HCT116 (cell line): ENCODE measurements at regions not wholly inside any gene's neighbourhood (a gene's known extent, or its start where the extent isn't known, plus 50 kb on each side); places are given as distances from the start of the nearest gene placed in this dataset.

Experiments
- ATAC-seq: fragments of 200-7000 bp; cut with Tn5 transposase; 2 replicates; pipeline ENCODE4 v1.9.1; 2020; ENCODE audit warnings: mild to moderate bottlenecking, moderate library complexity
- BruUV-seq: library from RNA; stranded (reverse); fragments of 400-500 nt; replicated peaks from 2 replicates; lab custom pipeline; 2021; lab: Mats Ljungman, UMichigan
- CTCF ChIA-PET: fragments of 300-600 bp; sonication (Branson Sonifier 250); formaldehyde crosslinking; loops from one replicate; lab custom pipeline; 2021; ENCODE audit warnings: antibody characterized with exemption; lab: Charles Lee
- POLR2A ChIA-PET: fragments of 300-600, 350-600 bp; sonication (Branson Sonifier 250); formaldehyde crosslinking; loops from one replicate; lab custom pipeline; 2021; ENCODE audit warnings: antibody characterized with exemption; lab: Charles Lee
- RAD21 ChIA-PET, 2 experiments: fragments of 300-600 bp; sonication (Branson Sonifier 250); formaldehyde crosslinking; loops; one replicate each; lab custom pipeline; 2023; ENCODE audit warnings: low total read pairs in 2 of 2; ENCODE audit not compliant: uncharacterized antibody in 2 of 2, unreplicated experiment in 2 of 2, low non-redundant PET in 1 of 2; lab: Charles Lee
- DNase-seq: peaks from one replicate; pipeline ENCODE4 v3.0.0-alpha.2; 2010; ENCODE audit warnings: low read depth, low spot score
- H2AFZ ChIP-seq: fragments of 200-600 bp; shearing (Covaris generic), sonication (generic); 2 replicates; pipeline ENCODE4 v1.6.1; 2017; ENCODE audit warnings: low read depth, mixed run types, mixed read lengths, antibody characterized with exemption, low read length; ENCODE audit not compliant: poor library complexity, severe bottlenecking
- H3K27ac ChIP-seq: 2 replicates; pipeline ENCODE4 v1.5.1; 2012; ENCODE audit warnings: low read depth, low read length
- H3K27me3 ChIP-seq: fragments of 200-600 bp; sonication (generic); 2 replicates; pipeline ENCODE4 v1.6.1; 2016; ENCODE audit warnings: mixed run types, low read length, mixed read lengths; ENCODE audit not compliant: insufficient read depth
- H3K36me3 ChIP-seq, 2 experiments: fragments of 200-500 bp in 1 of 2; fragments of 200-600 bp in 1 of 2; sonication (Bioruptor generic) in 1 of 2; sonication (generic) in 1 of 2; 2 replicates each; pipeline versions ENCODE4 v1.5.1 to v1.6.1; 2014 to 2016; ENCODE audit warnings: low read length in 2 of 2, inconsistent platforms in 1 of 2, mixed read lengths in 1 of 2, mixed run types in 1 of 2; ENCODE audit not compliant: insufficient read depth in 2 of 2, control insufficient read depth in 1 of 2
- H3K4me1 ChIP-seq, 2 experiments: fragments of 200-600 bp in 1 of 2; sonication (generic) in 1 of 2; 2 replicates each; pipeline versions ENCODE4 v1.5.1 to v1.6.1; 2012 to 2017; ENCODE audit warnings: low read length in 2 of 2, inconsistent platforms in 1 of 2, mild to moderate bottlenecking in 1 of 2, mixed read lengths in 1 of 2, mixed run types in 1 of 2, moderate library complexity in 1 of 2; ENCODE audit not compliant: insufficient read depth in 2 of 2, control insufficient read depth in 1 of 2
- H3K4me2 ChIP-seq: fragments of 200-600 bp; sonication (generic); 2 replicates; pipeline ENCODE4 v1.6.1; 2017; ENCODE audit warnings: mixed run types, low read length, mixed read lengths
- H3K4me3 ChIP-seq, 2 experiments: fragments of 200-600 bp in 1 of 2; sonication (generic) in 1 of 2; replicated peaks in 1 of 2; 2 replicates each; pipeline ENCODE4 v1.5.1; 2011 to 2016; ENCODE audit warnings: low read length in 2 of 2, control low read depth in 1 of 2, low read depth in 1 of 2, mild to moderate bottlenecking in 1 of 2, mixed read lengths in 1 of 2, mixed run types in 1 of 2
- H3K79me2 ChIP-seq: fragments of 200-600 bp; sonication (generic); 2 replicates; pipeline ENCODE4 v1.6.1; 2017; ENCODE audit warnings: mild to moderate bottlenecking, mixed run types, low read length, moderate library complexity, mixed read lengths; ENCODE audit not compliant: insufficient read depth
- H3K9ac ChIP-seq: fragments of 200-600 bp; sonication (generic); 2 replicates; pipeline ENCODE4 v1.6.1; 2016; ENCODE audit warnings: low read length, mixed read lengths
- H3K9me2 ChIP-seq: fragments of 200-600 bp; sonication (generic), shearing (Covaris generic); 2 replicates; pipeline ENCODE4 v1.6.1; 2017; ENCODE audit warnings: mixed run types, mild to moderate bottlenecking, moderate library complexity; ENCODE audit not compliant: insufficient read depth
- H3K9me3 ChIP-seq, 2 experiments: fragments of 200-500 bp in 1 of 2; fragments of 200-600 bp in 1 of 2; sonication (Bioruptor generic) in 1 of 2; sonication (generic) in 1 of 2; 2 replicates each; pipeline ENCODE4 v1.6.1; 2014 to 2017; ENCODE audit warnings: low read length in 2 of 2, mixed read lengths in 2 of 2, inconsistent platforms in 1 of 2, low read depth in 1 of 2, mild to moderate bottlenecking in 1 of 2, mixed run types in 1 of 2, moderate library complexity in 1 of 2; ENCODE audit not compliant: control insufficient read depth in 1 of 2, insufficient read depth in 1 of 2
- H4K20me1 ChIP-seq: fragments of 200-600 bp; sonication (generic), shearing (Covaris generic); 2 replicates; pipeline ENCODE4 v1.6.1; 2017; ENCODE audit warnings: mixed run types, mild to moderate bottlenecking, moderate library complexity; ENCODE audit not compliant: insufficient read depth
- CBX3 ChIP-seq: IDR thresholded peaks from 2 replicates; pipeline ENCODE4 v1.6.1; 2012; ENCODE audit warnings: low read depth
- EGR1 ChIP-seq: IDR thresholded peaks from 2 replicates; pipeline ENCODE4 v1.6.1; 2012; ENCODE audit warnings: low read depth
- EZH2 ChIP-seq: fragments of 200-600 bp; sonication (generic); IDR thresholded peaks from 2 replicates; pipeline ENCODE4 v1.6.1; 2017; ENCODE audit warnings: antibody characterized with exemption, mixed run types
- EZH2phosphoT487 ChIP-seq: fragments of 200-600 bp; IDR thresholded peaks from 2 replicates; pipeline ENCODE4 v1.6.1; 2018; ENCODE audit warnings: antibody characterized with exemption, borderline replicate concordance
- JUND ChIP-seq: IDR thresholded peaks from 2 replicates; pipeline ENCODE4 v1.6.1; 2012
- RAD21 ChIP-seq: IDR thresholded peaks from 2 replicates; pipeline ENCODE4 v1.6.1; 2012; ENCODE audit warnings: low read depth, mild to moderate bottlenecking
- SIN3A ChIP-seq: IDR thresholded peaks from 2 replicates; pipeline ENCODE4 v1.6.1; 2012; ENCODE audit warnings: low read depth
- SRF ChIP-seq: IDR thresholded peaks from 2 replicates; pipeline ENCODE4 v1.6.1; 2012; ENCODE audit warnings: low read depth
- TCF7L2 ChIP-seq: IDR thresholded peaks from 2 replicates; pipeline ENCODE4 v1.7.0; 2011; ENCODE audit warnings: borderline replicate concordance, inconsistent platforms; ENCODE audit not compliant: insufficient read depth, insufficient read length; ENCODE audit errors: extremely low read depth
- ZBTB33 ChIP-seq: IDR thresholded peaks from 2 replicates; pipeline ENCODE4 v1.6.1; 2011; ENCODE audit warnings: mild to moderate bottlenecking, low read length, moderate library complexity; ENCODE audit not compliant: insufficient replicate concordance; ENCODE audit errors: extremely low read depth
- intact Hi-C: fragments of 100-400 bp; cut with micrococcal nuclease; formaldehyde crosslinking; loops from 2 replicates; pipeline ENCODE4 v1.10.0; 2022
- TF ChIP-seq, protein P1 (sequence below), 3 experiments: fragments of 200-600 bp in 1 of 3; sonication (generic) in 1 of 3; IDR thresholded peaks in 2 of 3; conservative IDR thresholded peaks in 1 of 3; 2 replicates each; pipeline ENCODE4 v1.5.1; 2012 to 2017; ENCODE audit warnings: low read depth in 2 of 3, low read length in 2 of 3, antibody characterized with exemption in 1 of 3, borderline replicate concordance in 1 of 3, control low read depth in 1 of 3, mild to moderate bottlenecking in 1 of 3, mixed read lengths in 1 of 3, mixed run types in 1 of 3, moderate library complexity in 1 of 3; ENCODE audit not compliant: insufficient read depth in 1 of 3

DNA sequence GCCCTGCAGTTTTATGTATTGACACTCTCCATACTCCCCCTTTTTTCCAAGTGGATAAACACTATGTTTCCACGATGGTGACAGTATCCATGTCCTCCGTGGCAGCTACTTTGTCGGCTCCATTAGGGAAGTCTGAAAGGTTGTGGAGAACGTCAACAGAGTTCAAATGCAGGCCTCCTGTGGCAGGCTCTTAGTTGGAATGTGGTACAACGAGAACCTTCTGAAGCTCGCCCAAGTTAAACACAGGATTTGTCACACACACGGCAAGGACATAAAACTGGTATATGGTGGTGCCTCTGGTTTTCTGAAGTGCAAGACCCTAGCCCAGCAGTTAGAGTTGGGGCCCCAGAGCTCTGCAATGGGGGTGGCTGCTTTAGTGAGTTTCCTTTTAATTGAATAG, 187.0 kb upstream of the TAB2 start:
- Histone ChIP-seq H4K20me1 (no peaks in the 10 kb centered on the region), H3K36me3 (no peaks in the 10 kb centered on the region), H3K9ac (no peak overlapping the region), H3K27me3 (no peaks in the 10 kb centered on the region), H3K9me2 (no peaks in the 10 kb centered on the region), H3K79me2 (no peaks in the 10 kb centered on the region), H3K4me3 (no peak overlapping the region), H2AFZ (no peak overlapping the region), H3K4me2 (no peak overlapping the region), H3K4me1 (peaks cover 5% of the 10 kb centered on the region in 2 experiments; a peak in 3 of 4 replicates), H3K9me3 (no peaks in the 10 kb centered on the region), H3K27ac (no peak overlapping the region)
- ATAC-seq (no peak), DNase-seq (no peak)
- CTCF ChIA-PET = no interaction called here
- intact Hi-C loops = no loop called here
- RAD21 ChIA-PET = interaction anchor here in 1 of 2 experiments (0.6 kb wide), 1 partner anchor 301 kb away, joined by 4 read pairs; no protein-coding TSS in a partner anchor
- BruUV-seq = no TSS peak
- POLR2A ChIA-PET = no interaction called here
- TF ChIP-seq CBX3 (no peak), JUND (no peak), SRF (no peak), SIN3A (no peak), EGR1 (no peak), ZBTB33 (no peak), RAD21 (no peak), EZH2phosphoT487 (no peak), TCF7L2 (no peak), EZH2 (no peak)
- TF ChIP-seq, protein P1, sequence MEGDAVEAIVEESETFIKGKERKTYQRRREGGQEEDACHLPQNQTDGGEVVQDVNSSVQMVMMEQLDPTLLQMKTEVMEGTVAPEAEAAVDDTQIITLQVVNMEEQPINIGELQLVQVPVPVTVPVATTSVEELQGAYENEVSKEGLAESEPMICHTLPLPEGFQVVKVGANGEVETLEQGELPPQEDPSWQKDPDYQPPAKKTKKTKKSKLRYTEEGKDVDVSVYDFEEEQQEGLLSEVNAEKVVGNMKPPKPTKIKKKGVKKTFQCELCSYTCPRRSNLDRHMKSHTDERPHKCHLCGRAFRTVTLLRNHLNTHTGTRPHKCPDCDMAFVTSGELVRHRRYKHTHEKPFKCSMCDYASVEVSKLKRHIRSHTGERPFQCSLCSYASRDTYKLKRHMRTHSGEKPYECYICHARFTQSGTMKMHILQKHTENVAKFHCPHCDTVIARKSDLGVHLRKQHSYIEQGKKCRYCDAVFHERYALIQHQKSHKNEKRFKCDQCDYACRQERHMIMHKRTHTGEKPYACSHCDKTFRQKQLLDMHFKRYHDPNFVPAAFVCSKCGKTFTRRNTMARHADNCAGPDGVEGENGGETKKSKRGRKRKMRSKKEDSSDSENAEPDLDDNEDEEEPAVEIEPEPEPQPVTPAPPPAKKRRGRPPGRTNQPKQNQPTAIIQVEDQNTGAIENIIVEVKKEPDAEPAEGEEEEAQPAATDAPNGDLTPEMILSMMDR (IDR thresholded peaks at IDR 0.05 in 2 of 3, conservative IDR thresholded peaks at IDR 0.05 in 1 of 3; ENCODE audit: borderline replicate concordance in 1 of 3, insufficient read depth in 1 of 3, low read depth in 2 of 3, low read length in 2 of 3) = no peak
